ENCODE measurements at regions not wholly inside any gene's neighbourhood (a gene's known extent, or its start where the extent isn't known, plus 50 kb on each side); places are given as distances from the start of the nearest gene placed in this dataset.
"Not testable (repeated sequence)": the region's sequence is repeated elsewhere in the genome, so short reads cannot be mapped to it uniquely, and the experiment has no call there.

GRCh38 chr3:145490088-145491048 lies 670.6 kb downstream of the PLOD2 start:
- TF ChIP-seq CTCF (IDR thresholded peaks at IDR 0.05) = no peak
- WGBS, 3 donors = 58 to 71% (median 62%) methylated on average over 11 of the region's 11 CpGs
- Histone ChIP-seq H3K9me3 (no peaks in the 10 kb centered on the region), H3K4me1 (no peaks in the 10 kb centered on the region), H3K36me3 (ENCODE audit: insufficient read depth in 1 of 2, low read depth in 1 of 2) (no peaks in the 10 kb centered on the region), H3K4me3 (no peak overlapping the region), H3K27ac (no peak overlapping the region), H3K27me3 (ENCODE audit: insufficient read depth in 3 of 3, low read length in 2 of 3) (no peaks in the 10 kb centered on the region)
- ATAC-seq = no peak
- no peak for DNase-seq
- intact Hi-C loops (cut with DNase I) = no loop called here

DNA sequence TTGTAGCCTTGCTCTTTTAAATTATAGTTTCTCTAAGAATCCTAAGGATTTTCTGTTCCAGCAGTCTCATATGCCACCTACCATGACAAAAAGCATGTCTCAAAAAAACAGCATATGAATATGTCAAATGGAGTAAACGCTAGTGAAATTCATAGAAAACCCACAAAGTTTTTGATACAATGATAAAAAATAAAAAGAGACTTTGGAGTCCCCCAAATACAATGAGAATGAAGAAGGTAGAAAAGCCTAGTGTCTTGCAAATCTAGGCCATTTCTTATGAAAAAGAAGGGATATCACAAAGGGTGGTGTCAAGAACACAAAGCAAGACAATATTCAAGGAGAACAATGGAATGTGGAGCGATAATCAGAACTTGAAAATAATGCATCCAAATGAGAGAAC lies 668.5 kb downstream of the PLOD2 start:
- H3K27ac ChIP-seq = no peak overlapping the region

DNA sequence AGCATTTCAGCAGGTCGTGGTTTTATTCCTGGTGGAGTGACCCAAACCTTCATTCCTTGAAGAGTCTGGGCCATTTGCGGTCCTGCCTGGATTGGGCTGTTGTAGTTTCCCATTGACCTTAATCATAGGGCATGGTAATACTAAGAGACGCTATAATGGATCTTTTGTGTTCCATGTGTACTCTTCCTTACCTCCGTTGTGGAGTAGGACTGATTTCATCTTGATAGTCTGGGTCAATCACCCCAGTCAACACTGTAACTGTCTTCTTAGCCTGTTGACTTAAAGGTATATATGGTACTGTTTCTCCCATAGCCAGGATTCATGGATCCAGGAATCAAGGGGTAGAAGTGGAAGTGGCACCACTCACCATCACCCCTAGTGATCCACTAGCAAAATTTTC lies 643.6 kb downstream of the PLOD2 start:
- H3K27ac ChIP-seq; H3K36me3 ChIP-seq (ENCODE audit: insufficient read depth in 1 of 2, low read depth in 1 of 2); ATAC-seq; H3K4me1 ChIP-seq; H3K9me3 ChIP-seq; H3K27me3 ChIP-seq (ENCODE audit: insufficient read depth in 3 of 3, low read length in 2 of 3); H3K4me3 ChIP-seq; DNase-seq; intact Hi-C loops (cut with DNase I): not testable (repeated sequence)
- 87 to 92% (median 87%) methylated on average over 4 of the region's 4 CpGs for WGBS, 3 donors

More for the DNA sequence above, 668.5 kb downstream of the PLOD2 start:
- no peak for ATAC-seq
- H3K4me3 ChIP-seq = no peak overlapping the region
- WGBS, 3 donors = 78 to 87% (median 85%) methylated on average over 2 of the region's 2 CpGs
- H3K4me1 ChIP-seq = no peaks in the 10 kb centered on the region
- no peaks in the 10 kb centered on the region for H3K9me3 ChIP-seq
- no peak for TF ChIP-seq CTCF (IDR thresholded peaks at IDR 0.05)
- H3K27me3 ChIP-seq (ENCODE audit: insufficient read depth in 3 of 3, low read length in 2 of 3) = no peaks in the 10 kb centered on the region
- intact Hi-C loops (cut with DNase I) = no loop called here
- no peak for DNase-seq
- H3K36me3 ChIP-seq (ENCODE audit: insufficient read depth in 1 of 2, low read depth in 1 of 2) = no peaks in the 10 kb centered on the region

GRCh38 chr3:145518639-145519038 lies 642.3 kb downstream of the PLOD2 start:
- Histone ChIP-seq H3K9me3 (no peaks in the 10 kb centered on the region), H3K27me3 (ENCODE audit: insufficient read depth in 3 of 3, low read length in 2 of 3) (no peaks in the 10 kb centered on the region), H3K27ac (no peak overlapping the region), H3K4me3 (no peak overlapping the region), H3K4me1 (no peaks in the 10 kb centered on the region), H3K36me3 (ENCODE audit: insufficient read depth in 1 of 2, low read depth in 1 of 2) (no peaks in the 10 kb centered on the region)
- intact Hi-C loops (cut with DNase I) = no loop called here
- no peak for TF ChIP-seq CTCF (IDR thresholded peaks at IDR 0.05)
- DNase-seq = no peak
- no peak for ATAC-seq
- 57 to 74% (median 74%) methylated on average over 4 of the region's 4 CpGs for WGBS, 3 donors

DNA sequence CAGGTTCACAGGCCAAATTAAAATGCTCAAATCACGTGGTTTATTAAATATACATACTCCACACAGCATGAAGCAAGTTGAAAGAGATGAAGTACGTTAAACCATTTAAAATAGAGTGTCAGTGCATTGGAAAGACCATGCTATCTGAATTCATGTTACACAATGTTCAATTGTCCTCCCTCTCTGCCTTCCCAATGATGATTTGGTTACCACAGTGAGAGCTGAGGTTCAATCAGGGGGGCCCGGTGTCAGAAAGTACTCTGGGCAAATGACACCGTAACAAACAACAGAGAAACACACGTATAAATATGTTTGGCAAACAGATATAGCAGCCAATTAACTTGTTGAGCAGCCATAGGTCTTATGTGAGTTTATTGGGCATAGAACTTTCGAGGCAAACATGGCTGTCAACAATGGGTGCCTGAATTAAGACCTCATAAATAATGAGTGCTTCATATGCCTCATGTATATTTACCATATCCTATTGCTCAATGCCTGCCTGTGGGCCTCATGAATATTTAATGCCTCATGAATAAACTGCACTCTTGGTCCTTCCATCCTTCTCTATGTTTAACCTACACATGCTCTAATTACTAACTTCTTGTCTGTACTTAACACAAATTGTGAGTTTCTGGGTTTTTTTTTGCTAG lies 641.5 kb downstream of the PLOD2 start:
- WGBS, 3 donors = 67 to 70% (median 68%) methylated on average over 6 of the region's 6 CpGs
- no peaks in the 10 kb centered on the region for H3K4me1 ChIP-seq
- DNase-seq (no peak), ATAC-seq (no peak)
- H3K27ac ChIP-seq = no peak overlapping the region
- no peaks in the 10 kb centered on the region for H3K9me3 ChIP-seq
- H3K4me3 ChIP-seq = no peak overlapping the region
- no peaks in the 10 kb centered on the region for H3K36me3 ChIP-seq (ENCODE audit: insufficient read depth in 1 of 2, low read depth in 1 of 2)
- no peak for TF ChIP-seq CTCF (IDR thresholded peaks at IDR 0.05)
- H3K27me3 ChIP-seq (ENCODE audit: insufficient read depth in 3 of 3, low read length in 2 of 3) = no peaks in the 10 kb centered on the region
- intact Hi-C loops (cut with DNase I) = no loop called here
